GM19240 (cell line): ENCODE measurements at regions not wholly inside any gene's neighbourhood (a gene's known extent, or its start where the extent isn't known, plus 50 kb on each side); places are given as distances from the start of the nearest gene placed in this dataset.
"Not testable (repeated sequence)": the region's sequence is repeated elsewhere in the genome, so short reads cannot be mapped to it uniquely, and the experiment has no call there.

Experiments used
- DNase-seq: peaks from one replicate; pipeline ENCODE4 v3.0.0; 2011; ENCODE audit warnings: low spot score; ENCODE audit not compliant: insufficient read length

- no peak for DNase-seq
Observed at GRCh38 chr2:192749611-192750200, 555.0 kb upstream of the TMEFF2 start.

- no peak for DNase-seq
Observed at GRCh38 chr2:192741889-192742288, 547.2 kb upstream of the TMEFF2 start.

GRCh38 chr2:192735447-192735846, 540.7 kb upstream of the TMEFF2 start:
- DNase-seq = no peak

- DNase-seq = no peak
Observed at GRCh38 chr2:192729369-192729768, 534.6 kb upstream of the TMEFF2 start.

GRCh38 chr2:192725991-192726390, 531.3 kb upstream of the TMEFF2 start:
- no peak for DNase-seq

GRCh38 chr2:192719629-192720028, 524.9 kb upstream of the TMEFF2 start:
- no peak for DNase-seq

- no peak for DNase-seq
Observed at GRCh38 chr2:192718340-192718739, 523.6 kb upstream of the TMEFF2 start.

DNA sequence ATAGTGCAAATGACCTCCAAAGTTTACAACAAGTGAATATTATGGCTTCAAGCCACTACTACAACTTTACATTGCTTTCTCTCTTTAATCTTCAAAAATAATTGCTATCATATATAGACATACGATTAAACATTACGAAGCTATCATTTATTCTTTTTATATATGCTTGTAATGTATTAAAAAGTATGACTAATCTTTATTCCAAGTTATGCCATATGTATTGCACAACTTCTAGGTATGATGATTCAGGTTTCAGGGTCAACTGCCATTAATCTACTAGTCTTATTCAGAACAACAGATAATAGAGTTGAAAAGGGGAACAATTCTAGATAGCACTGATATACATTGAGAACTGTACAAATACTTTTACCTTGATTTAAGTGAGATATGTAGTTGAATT, 506.2 kb upstream of the TMEFF2 start:
- DNase-seq = no peak

DNA sequence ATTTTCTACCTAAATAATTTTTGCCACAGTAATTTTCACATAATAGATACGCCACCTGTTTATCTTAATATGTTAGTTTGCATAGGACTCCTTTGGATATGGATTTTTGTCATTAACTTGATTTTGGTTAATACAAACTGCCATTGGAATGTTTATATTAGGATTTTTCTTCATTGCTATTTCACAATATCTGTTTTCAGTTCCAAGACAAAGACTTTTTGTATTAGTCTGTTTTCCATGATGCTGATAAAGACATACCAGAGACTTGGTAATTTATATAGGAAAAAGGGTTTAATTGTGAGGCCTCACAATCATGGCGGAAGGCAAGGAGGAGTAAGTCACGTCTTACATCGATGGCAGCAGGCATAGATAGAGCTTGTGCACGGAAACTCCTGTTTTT, 503.1 kb upstream of the TMEFF2 start:
- no peak for DNase-seq

- no peak for DNase-seq
Observed at GRCh38 chr2:192696857-192697256, 502.1 kb upstream of the TMEFF2 start.

GRCh38 chr2:192687015-192687414, 492.3 kb upstream of the TMEFF2 start:
- no peak for DNase-seq

- DNase-seq = not testable (repeated sequence)
Observed at GRCh38 chr2:192682511-192682910, 487.8 kb upstream of the TMEFF2 start.

DNA sequence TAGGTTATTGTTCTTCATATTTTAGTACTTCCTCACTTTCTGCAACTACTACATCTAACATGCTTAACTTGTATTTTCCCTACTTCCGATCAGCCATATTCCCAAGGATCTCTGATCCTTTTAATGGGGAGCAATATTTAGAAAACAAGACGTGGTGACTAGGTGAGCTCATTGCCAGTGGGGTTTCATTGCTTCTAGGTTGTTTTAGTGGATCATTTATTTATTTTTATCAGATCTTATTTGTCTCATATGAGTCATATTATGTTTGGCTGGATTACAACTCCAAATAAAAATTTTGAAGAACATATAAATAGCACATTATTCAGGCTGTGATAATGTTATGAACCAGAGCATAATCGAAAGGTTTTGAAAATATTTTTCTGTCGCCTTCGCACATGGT, 480.9 kb upstream of the TMEFF2 start:
- DNase-seq = no peak

- no peak for DNase-seq
Observed at GRCh38 chr2:192669505-192670091, 474.9 kb upstream of the TMEFF2 start.

DNA sequence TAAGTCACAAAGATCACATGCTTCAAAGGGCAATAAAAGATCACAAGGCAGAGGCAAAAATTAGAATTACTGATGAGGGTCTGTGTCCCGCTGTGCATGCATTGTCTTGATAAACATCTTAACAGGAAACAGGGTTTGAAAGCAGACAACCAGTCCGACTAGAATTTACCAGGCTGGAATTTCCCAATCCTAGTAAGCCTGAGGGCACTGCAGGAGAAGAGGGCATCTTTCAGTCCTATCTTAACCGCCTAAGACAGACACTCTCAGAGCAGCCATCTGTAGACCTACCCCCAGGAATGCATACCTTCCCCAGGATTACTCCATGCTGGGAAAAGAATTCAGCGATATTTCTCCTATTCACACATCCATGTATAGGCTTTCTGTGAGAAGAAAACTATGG, 465.8 kb upstream of the TMEFF2 start:
- not testable (repeated sequence) for DNase-seq

DNA sequence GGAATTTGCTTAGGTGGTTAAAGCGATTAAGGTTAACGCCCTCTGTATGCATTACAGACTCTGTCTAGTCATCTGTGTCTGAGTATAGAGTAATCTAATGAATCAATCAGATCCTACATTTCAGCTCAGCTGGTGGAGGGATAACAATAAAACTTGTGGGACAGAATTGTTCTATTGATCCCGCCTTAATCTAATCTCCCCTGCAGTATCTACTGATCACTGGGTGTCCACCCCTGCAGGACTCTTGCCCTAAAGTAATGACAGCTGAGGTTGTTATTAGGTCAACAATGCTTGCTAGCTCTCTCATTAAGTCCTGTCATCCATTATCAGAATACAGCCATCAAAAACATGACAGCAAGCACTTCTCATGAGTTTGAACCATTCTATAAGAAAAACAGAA, 462.6 kb upstream of the TMEFF2 start:
- DNase-seq = no peak

- no peak for DNase-seq
Observed at GRCh38 chr2:192655916-192656315, 461.2 kb upstream of the TMEFF2 start.

DNA sequence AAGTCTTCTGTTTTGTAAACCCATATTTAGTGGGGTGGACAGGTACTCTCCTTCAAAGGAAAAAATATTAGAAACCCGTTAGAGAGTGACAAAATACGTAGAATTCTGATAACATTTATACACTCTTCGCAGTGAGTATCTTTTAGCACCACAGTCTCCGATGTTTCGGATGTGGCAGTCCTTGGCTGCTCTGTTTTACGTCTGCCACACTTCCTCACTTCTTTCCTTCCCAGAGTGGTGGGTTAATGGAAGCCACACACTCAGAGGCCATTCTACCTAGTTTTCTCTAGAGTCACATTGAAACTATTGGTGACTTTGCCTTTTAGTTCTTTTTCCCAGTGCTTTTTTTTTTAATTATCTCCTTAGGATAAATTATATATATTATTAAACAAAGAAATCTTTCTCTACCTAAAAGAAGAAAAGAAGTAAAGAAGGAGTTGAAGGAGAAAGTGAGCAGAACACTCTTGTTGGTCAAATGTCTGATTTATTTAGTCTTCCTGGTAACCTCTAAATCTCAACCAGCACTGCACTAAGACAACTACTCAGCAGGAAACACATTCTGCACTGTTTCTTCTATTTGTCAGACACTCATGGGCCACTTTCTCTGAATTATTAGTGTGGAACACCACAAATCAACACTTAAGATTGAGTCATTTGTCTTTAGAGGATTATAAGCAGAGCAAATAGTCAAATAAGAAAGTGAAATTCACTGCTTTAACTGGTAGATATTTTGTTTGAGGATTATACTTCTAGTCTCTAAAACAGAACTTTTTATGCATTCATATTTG, 451.3 kb upstream of the TMEFF2 start:
- DNase-seq = no peak

DNA sequence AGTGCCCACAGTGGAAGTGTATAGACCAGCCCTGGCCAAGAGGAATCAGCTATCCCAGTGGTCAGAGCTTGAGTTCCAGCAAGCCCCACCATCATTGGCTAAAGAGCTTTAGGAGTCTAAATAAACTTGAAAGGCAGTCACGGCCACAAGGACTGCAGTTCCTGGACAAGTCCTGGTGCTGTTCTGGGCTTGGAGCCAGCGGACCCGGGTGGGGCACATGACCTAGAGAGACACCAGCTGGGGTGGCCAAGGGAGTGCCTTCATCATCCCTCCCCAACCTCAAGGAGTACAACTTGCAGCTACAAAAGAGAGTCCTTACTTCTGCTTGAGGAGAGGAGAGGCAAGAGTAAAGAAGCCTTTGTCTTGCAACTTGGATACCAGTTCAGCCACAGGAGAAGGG, 439.8 kb upstream of the TMEFF2 start:
- no peak for DNase-seq

DNA sequence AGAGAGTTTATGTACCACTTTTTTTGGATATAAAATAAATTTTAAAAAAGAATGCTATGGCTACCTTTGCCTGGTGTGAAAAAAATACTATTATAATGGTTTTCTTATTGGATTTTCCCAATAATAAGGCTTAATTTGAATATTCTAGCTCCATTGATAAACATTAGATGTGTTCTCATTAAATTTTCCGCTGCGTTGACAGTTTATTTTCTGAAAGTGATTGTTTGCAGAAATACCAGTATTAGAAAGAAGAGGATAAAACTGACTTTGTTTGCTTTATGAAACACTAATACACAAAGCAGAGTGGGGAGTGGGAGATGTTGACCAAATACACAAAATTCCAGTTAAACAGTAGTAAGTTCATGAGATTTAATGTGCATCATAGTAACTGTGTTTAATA, 433.3 kb upstream of the TMEFF2 start:
- DNase-seq = no peak

- no peak for DNase-seq
Observed at GRCh38 chr2:192615105-192615504, 420.4 kb upstream of the TMEFF2 start.

- no peak for DNase-seq
Observed at GRCh38 chr2:192604295-192604694, 409.6 kb upstream of the TMEFF2 start.

DNA sequence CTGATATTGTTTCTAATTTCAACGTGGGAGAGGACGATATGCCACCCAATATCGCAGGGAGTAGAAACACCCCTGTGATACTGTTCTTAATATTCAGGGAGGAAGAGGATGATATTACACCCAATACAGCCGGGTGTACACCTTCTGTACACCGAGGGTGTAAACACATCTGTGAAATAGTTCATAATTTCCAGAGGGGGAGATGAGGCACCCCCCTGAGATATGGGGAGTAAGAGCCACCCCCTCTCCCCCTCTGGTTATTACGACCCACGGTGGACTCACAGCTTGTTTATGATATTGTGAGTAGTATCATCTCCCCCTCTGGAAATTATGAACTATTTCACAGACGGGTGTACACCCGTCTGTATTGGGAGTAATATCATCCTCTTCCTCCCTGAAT, 403.9 kb upstream of the TMEFF2 start:
- not testable (repeated sequence) for DNase-seq
